ENCODE measurements at regions not wholly inside any gene's neighbourhood (a gene's known extent, or its start where the extent isn't known, plus 50 kb on each side); places are given as distances from the start of the nearest gene placed in this dataset.
"Not testable (repeated sequence)": the region's sequence is repeated elsewhere in the genome, so short reads cannot be mapped to it uniquely, and the experiment has no call there.

GRCh38 chr13:64704121-64704649 lies 2526.0 kb downstream of the PCDH9 start:
- H3K4me3 ChIP-seq (ENCODE audit: low read length): no peak overlapping the region
- TF ChIP-seq, protein P1, sequence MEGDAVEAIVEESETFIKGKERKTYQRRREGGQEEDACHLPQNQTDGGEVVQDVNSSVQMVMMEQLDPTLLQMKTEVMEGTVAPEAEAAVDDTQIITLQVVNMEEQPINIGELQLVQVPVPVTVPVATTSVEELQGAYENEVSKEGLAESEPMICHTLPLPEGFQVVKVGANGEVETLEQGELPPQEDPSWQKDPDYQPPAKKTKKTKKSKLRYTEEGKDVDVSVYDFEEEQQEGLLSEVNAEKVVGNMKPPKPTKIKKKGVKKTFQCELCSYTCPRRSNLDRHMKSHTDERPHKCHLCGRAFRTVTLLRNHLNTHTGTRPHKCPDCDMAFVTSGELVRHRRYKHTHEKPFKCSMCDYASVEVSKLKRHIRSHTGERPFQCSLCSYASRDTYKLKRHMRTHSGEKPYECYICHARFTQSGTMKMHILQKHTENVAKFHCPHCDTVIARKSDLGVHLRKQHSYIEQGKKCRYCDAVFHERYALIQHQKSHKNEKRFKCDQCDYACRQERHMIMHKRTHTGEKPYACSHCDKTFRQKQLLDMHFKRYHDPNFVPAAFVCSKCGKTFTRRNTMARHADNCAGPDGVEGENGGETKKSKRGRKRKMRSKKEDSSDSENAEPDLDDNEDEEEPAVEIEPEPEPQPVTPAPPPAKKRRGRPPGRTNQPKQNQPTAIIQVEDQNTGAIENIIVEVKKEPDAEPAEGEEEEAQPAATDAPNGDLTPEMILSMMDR (IDR thresholded peaks at IDR 0.05; ENCODE audit: insufficient read depth, low read depth, low read length, missing control alignments): no peak
- no peak for DNase-seq (ENCODE audit: low read depth)

DNA sequence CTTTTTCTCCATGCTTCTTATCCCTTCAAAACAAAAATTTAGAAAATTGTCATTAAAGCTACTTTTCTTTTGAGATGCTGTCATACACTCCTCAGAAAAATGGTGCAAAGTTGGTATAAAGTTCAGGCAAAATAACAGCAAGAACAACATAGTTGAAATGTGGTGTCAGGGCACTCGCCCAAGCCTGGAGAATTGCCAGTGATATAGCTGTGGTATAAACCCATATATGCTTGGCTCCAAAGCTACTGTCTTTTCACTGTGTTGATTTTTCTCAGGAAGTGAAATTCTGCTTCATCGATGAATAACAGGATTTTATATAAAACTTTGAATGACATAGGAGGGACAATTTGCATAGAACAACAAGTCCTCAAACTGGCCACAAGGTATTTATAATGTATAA lies 2532.9 kb downstream of the PCDH9 start:
- TF ChIP-seq, protein P1 (IDR thresholded peaks at IDR 0.05; ENCODE audit: insufficient read depth, low read depth, low read length, missing control alignments): no peak
- no peak overlapping the region for H3K4me3 ChIP-seq (ENCODE audit: low read length)
- DNase-seq (ENCODE audit: low read depth): no peak

DNA sequence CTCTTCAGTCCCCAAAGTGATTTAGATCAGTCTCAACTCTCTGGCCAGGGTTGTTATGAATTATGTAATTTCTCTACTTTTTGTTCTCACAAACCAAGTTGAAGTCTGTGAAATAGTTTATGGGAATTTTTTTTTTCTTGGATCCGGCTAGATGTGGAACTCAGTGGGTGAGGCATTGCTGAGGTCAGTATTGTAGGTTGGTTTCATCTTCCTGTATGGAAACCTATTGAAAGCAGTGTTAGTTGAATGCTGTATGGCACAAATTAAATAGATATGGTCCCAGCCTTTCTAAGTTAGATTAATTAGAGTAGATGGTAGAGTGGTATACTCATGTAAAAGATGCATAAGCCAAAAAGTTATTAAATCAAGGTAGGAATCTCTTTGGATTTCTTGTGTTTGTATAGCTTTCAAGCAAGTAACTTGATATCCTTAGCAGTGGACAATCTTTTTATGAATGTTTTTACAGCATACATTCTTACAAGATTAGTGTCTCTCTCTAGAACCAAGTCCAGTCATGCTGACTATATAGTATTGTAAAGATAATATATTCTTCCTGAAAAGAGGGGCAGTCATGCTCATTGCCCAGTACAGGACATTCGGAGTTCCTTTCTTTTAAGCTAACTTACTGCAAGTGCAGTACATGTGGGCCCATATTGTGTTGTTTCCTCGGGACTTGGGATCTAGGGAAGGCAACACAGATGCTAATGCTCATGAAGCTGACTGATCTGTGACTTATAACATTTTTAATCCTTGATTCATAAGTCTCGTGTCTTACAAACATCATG lies 2541.1 kb downstream of the PCDH9 start:
- peak; percentile 65 for DNase-seq (ENCODE audit: low read depth)
- H3K4me3 ChIP-seq (ENCODE audit: low read length): no peak overlapping the region
- TF ChIP-seq, protein P1 (IDR thresholded peaks at IDR 0.05; ENCODE audit: insufficient read depth, low read depth, low read length, missing control alignments): no peak

DNA sequence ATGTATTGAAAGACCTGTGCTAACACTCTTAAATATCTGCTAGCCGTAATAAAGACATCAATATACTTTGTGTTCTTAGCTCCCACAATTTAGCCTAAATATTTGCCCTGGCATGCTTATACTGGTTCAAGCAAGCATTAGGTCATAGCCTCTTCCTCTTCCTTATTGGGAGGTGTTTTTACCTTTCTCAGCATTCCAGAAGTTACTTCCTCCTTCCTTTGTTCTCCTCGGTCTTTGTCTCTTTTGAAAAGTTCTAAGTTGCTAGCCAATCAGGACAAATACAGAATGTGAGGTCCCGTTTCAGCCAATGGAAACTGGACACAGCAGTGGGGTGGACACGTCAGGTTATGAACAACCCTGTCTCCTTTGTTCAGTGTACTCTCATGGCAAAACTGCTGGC lies 2543.6 kb downstream of the PCDH9 start:
- not testable (repeated sequence) for H3K4me3 ChIP-seq (ENCODE audit: low read length)
- peak; percentile 62 for DNase-seq (ENCODE audit: low read depth)

- DNase-seq (ENCODE audit: low read depth): no peak
- H3K4me3 ChIP-seq (ENCODE audit: low read length): no peak overlapping the region
- TF ChIP-seq, protein P1 (IDR thresholded peaks at IDR 0.05; ENCODE audit: insufficient read depth, low read depth, low read length, missing control alignments): no peak
Observed at GRCh38 chr13:64684685-64685431, 2545.3 kb downstream of the PCDH9 start.

- H3K4me3 ChIP-seq (ENCODE audit: low read length): no peak overlapping the region
- no peak for DNase-seq (ENCODE audit: low read depth)
- TF ChIP-seq, protein P1 (IDR thresholded peaks at IDR 0.05; ENCODE audit: insufficient read depth, low read depth, low read length, missing control alignments): no peak
Observed at GRCh38 chr13:64684108-64684507, 2546.0 kb downstream of the PCDH9 start.

DNA sequence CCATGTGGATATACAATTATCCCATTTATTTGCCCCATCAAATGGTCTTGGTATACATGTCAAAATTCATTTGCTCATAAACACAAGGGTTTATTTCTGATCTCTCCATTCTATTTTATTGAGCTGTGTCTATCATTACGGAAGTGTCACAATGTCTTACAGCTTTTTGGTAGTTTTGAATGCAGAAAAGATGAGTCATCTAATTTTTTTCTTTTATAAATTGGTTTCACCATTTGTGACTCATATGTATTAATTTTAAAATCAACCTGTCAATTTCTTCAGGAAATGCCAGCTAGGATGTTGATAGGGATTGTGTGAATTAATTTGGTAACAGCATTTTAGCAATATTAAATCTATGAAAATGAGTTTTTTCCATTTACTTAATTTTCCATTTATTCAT lies 2549.4 kb downstream of the PCDH9 start:
- TF ChIP-seq, protein P1 (IDR thresholded peaks at IDR 0.05; ENCODE audit: insufficient read depth, low read depth, low read length, missing control alignments): no peak
- peak; percentile 21 for DNase-seq (ENCODE audit: low read depth)
- no peak overlapping the region for H3K4me3 ChIP-seq (ENCODE audit: low read length)

All from epithelial cell of esophagus (primary cell).